OCI-LY7 (cell line): ENCODE measurements at regions not wholly inside any gene's neighbourhood (a gene's known extent, or its start where the extent isn't known, plus 50 kb on each side); places are given as distances from the start of the nearest gene placed in this dataset.

ENCODE experiments used
- BruUV-seq: library from RNA; stranded (reverse); fragments of 400-500 nt; replicated peaks from 2 replicates; lab custom pipeline; 2021; lab: Mats Ljungman, UMichigan
- CTCF ChIA-PET: fragments of 300-600 bp; sonication (Branson Sonifier 250); formaldehyde crosslinking; loops from one replicate; lab custom pipeline; 2022; ENCODE audit warnings: antibody characterized with exemption; ENCODE audit not compliant: unreplicated experiment; lab: Charles Lee
- POLR2A ChIA-PET: fragments of 300-600 bp; sonication (Branson Sonifier 250); formaldehyde crosslinking; loops from one replicate; lab custom pipeline; 2022; ENCODE audit warnings: antibody characterized with exemption; lab: Charles Lee
- DNase-seq: peaks from one replicate; pipeline ENCODE4 v3.0.0-alpha.2; 2015; ENCODE audit warnings: low spot score
- H2AFZ ChIP-seq: fragments of 200-600 bp; sonication (generic), shearing (Covaris generic); 2 replicates; pipeline ENCODE4 v1.6.1; 2014; ENCODE audit warnings: mild to moderate bottlenecking, antibody characterized with exemption, low read length, moderate library complexity
- H3K27ac ChIP-seq: fragments of 200-600 bp; sonication (generic); 2 replicates; pipeline ENCODE4 v1.5.1; 2014; ENCODE audit warnings: mixed run types, low read depth, mild to moderate bottlenecking, moderate library complexity, low read length, inconsistent platforms; ENCODE audit not compliant: poor library complexity, severe bottlenecking
- H3K36me3 ChIP-seq: fragments of 200-600 bp; sonication (generic); 2 replicates; pipeline ENCODE4 v1.6.1; 2014; ENCODE audit warnings: mild to moderate bottlenecking, antibody characterized with exemption, low read length, moderate library complexity, mixed read lengths; ENCODE audit not compliant: insufficient read depth
- H3K4me1 ChIP-seq: fragments of 200-600 bp; sonication (generic); 2 replicates; pipeline ENCODE4 v1.5.1; 2014; ENCODE audit warnings: mild to moderate bottlenecking, low read length; ENCODE audit not compliant: insufficient read depth, poor library complexity, severe bottlenecking
- H3K4me2 ChIP-seq: fragments of 200-600 bp; sonication (generic); 2 replicates; pipeline ENCODE4 v1.6.1; 2014; ENCODE audit warnings: mild to moderate bottlenecking, low read length
- H3K4me3 ChIP-seq: fragments of 200-600 bp; sonication (generic); 2 replicates; pipeline ENCODE4 v1.5.1; 2014; ENCODE audit warnings: mild to moderate bottlenecking, low read depth, low read length; ENCODE audit not compliant: poor library complexity, severe bottlenecking
- H3K79me2 ChIP-seq: fragments of 200-600 bp; sonication (generic); 2 replicates; pipeline ENCODE4 v1.6.1; 2016; ENCODE audit warnings: low read depth, mild to moderate bottlenecking, low read length, moderate library complexity, mixed read lengths; ENCODE audit not compliant: insufficient read depth
- H3K9me2 ChIP-seq: fragments of 200-600 bp; sonication (generic); 2 replicates; pipeline ENCODE4 v1.6.1; 2016; ENCODE audit warnings: mild to moderate bottlenecking, low read length, mixed read lengths; ENCODE audit not compliant: insufficient read depth
- H3K9me3 ChIP-seq: fragments of 200-600 bp; sonication (generic); 2 replicates; pipeline ENCODE4 v1.6.1; 2014; ENCODE audit warnings: mild to moderate bottlenecking, mixed run types, low read length, mixed read lengths
- H4K20me1 ChIP-seq: fragments of 200-600 bp; sonication (generic); 2 replicates; pipeline ENCODE4 v1.6.1; 2014; ENCODE audit warnings: mild to moderate bottlenecking, antibody characterized with exemption, low read length, moderate library complexity, mixed read lengths; ENCODE audit not compliant: insufficient read depth
- CTCF ChIP-seq: fragments of 200-600 bp; sonication (generic); conservative IDR thresholded peaks from 2 replicates; pipeline ENCODE4 v1.5.1; 2014; ENCODE audit warnings: mild to moderate bottlenecking, antibody characterized with exemption, low read length, moderate library complexity, mixed read lengths
- EZH2phosphoT487 ChIP-seq: fragments of 200-600 bp; sonication (generic); IDR thresholded peaks from 2 replicates; pipeline ENCODE4 v1.6.1; 2018; ENCODE audit warnings: low read depth, borderline replicate concordance, mild to moderate bottlenecking, mixed run types, antibody characterized with exemption, low read length, moderate library complexity, mixed read lengths
- intact Hi-C: fragments of 100-400 bp; cut with micrococcal nuclease; formaldehyde crosslinking; loops from one replicate; pipeline ENCODE4 v1.10.0; 2022; ENCODE audit not compliant: unreplicated experiment

- no peak overlapping the region for H2AFZ ChIP-seq
- POLR2A ChIA-PET, result no interaction called here
These were observed 995.3 kb upstream of the LRRTM1 start for GRCh38 chr2:81299841-81300240.

GRCh38 chr2:81290846-81291245 is 986.3 kb upstream of the LRRTM1 start:
- Histone ChIP-seq H3K79me2 (no peaks in the 10 kb centered on the region), H4K20me1 (no peaks in the 10 kb centered on the region), H3K4me3 (no peak overlapping the region), H3K9me3 (no peaks in the 10 kb centered on the region), H3K4me2 (no peak overlapping the region), H3K36me3 (no peaks in the 10 kb centered on the region), H3K27ac (no peak overlapping the region), H2AFZ (no peak overlapping the region), H3K4me1 (no peaks in the 10 kb centered on the region), H3K9me2 (no peaks in the 10 kb centered on the region)
- intact Hi-C loops, result no loop called here
- CTCF ChIA-PET, result no interaction called here
- BruUV-seq, result no TSS peak
- POLR2A ChIA-PET, result no interaction called here
- no peak for DNase-seq
- TF ChIP-seq EZH2phosphoT487 (no peak), CTCF (no peak)

More at GRCh38 chr2:81299841-81300240, 995.3 kb upstream of the LRRTM1 start:
- no TSS peak for BruUV-seq
- no peaks in the 10 kb centered on the region for H3K9me2 ChIP-seq
- DNase-seq, result no peak
- no peaks in the 10 kb centered on the region for H3K79me2 ChIP-seq
- no peaks in the 10 kb centered on the region for H4K20me1 ChIP-seq
- TF ChIP-seq CTCF, result no peak
- no peak for TF ChIP-seq EZH2phosphoT487
- H3K4me2 ChIP-seq, result no peak overlapping the region
- H3K4me1 ChIP-seq, result no peaks in the 10 kb centered on the region
- no peak overlapping the region for H3K27ac ChIP-seq
- H3K4me3 ChIP-seq, result no peak overlapping the region
- no peaks in the 10 kb centered on the region for H3K9me3 ChIP-seq
- intact Hi-C loops, result no loop called here
- CTCF ChIA-PET, result no interaction called here
- no peaks in the 10 kb centered on the region for H3K36me3 ChIP-seq

- Histone ChIP-seq H3K79me2 (no peaks in the 10 kb centered on the region), H3K4me1 (no peaks in the 10 kb centered on the region), H3K27ac (no peak overlapping the region), H3K9me2 (no peaks in the 10 kb centered on the region), H2AFZ (no peak overlapping the region), H3K36me3 (no peaks in the 10 kb centered on the region), H3K9me3 (no peaks in the 10 kb centered on the region), H3K4me3 (no peak overlapping the region), H3K4me2 (no peak overlapping the region), H4K20me1 (no peaks in the 10 kb centered on the region)
- POLR2A ChIA-PET, result no interaction called here
- no peak for DNase-seq
- no peak for TF ChIP-seq EZH2phosphoT487
- TF ChIP-seq CTCF, result no peak
- CTCF ChIA-PET, result no interaction called here
- BruUV-seq, result no TSS peak
- intact Hi-C loops, result no loop called here
These were observed 978.5 kb upstream of the LRRTM1 start for GRCh38 chr2:81283081-81283480.
